ENCODE measurements at regions not wholly inside any gene's neighbourhood (a gene's known extent, or its start where the extent isn't known, plus 50 kb on each side); places are given as distances from the start of the nearest gene placed in this dataset.

DNA sequence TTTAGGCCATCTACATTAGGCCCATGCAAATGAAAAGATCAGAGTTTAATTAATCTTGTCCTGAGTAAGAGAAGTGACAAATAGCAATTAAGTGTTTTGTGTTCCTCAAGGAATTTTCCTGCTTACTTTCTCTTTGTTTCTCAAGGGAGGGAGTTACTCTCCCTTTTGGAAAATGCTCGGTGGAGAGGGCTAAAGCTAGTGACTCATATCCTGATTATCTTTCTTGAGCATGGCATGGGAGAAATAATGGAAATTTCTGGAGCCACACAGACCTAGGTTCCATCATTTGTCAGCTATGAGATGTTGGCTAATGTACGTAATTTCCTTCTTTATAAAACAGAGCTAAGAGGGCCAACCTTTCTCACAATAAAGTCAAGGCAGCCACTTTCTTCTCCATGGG lies 177.1 kb downstream of the ETAA1 start:
- TF ChIP-seq POLR2A (IDR thresholded peaks at IDR 0.05), result no peak
- TF ChIP-seq, protein P1, sequence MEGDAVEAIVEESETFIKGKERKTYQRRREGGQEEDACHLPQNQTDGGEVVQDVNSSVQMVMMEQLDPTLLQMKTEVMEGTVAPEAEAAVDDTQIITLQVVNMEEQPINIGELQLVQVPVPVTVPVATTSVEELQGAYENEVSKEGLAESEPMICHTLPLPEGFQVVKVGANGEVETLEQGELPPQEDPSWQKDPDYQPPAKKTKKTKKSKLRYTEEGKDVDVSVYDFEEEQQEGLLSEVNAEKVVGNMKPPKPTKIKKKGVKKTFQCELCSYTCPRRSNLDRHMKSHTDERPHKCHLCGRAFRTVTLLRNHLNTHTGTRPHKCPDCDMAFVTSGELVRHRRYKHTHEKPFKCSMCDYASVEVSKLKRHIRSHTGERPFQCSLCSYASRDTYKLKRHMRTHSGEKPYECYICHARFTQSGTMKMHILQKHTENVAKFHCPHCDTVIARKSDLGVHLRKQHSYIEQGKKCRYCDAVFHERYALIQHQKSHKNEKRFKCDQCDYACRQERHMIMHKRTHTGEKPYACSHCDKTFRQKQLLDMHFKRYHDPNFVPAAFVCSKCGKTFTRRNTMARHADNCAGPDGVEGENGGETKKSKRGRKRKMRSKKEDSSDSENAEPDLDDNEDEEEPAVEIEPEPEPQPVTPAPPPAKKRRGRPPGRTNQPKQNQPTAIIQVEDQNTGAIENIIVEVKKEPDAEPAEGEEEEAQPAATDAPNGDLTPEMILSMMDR (IDR thresholded peaks at IDR 0.05), result no peak
